Natural killer cell (primary cell): ENCODE measurements at regions not wholly inside any gene's neighbourhood (a gene's known extent, or its start where the extent isn't known, plus 50 kb on each side); places are given as distances from the start of the nearest gene placed in this dataset.

Experiments
- ATAC-seq, 3 donors: fragments of 150-1000 bp in 2 of 3; fragments of 200-7000 bp in 1 of 3; cut with Tn5 transposase; 1 replicate in 1 of 3; 2 replicates in 2 of 3; pipeline ENCODE4 v1.10.0; 2021; ENCODE audit warnings: mild to moderate bottlenecking in 2 of 3, moderate library complexity in 2 of 3
- DNase-seq, 2 donors: peaks; one replicate each; pipeline versions ENCODE4 v3.0.0 to v3.0.0-alpha.2; 2013 to 2021; ENCODE audit warnings: mixed read lengths in 1 of 2
- H3K27ac ChIP-seq: one replicate; pipeline ENCODE4 v1.5.1; 2013; ENCODE audit warnings: mild to moderate bottlenecking, low read length
- H3K27me3 ChIP-seq: one replicate; pipeline ENCODE4 v1.6.1; 2013; ENCODE audit warnings: low read length; ENCODE audit not compliant: control insufficient read depth, insufficient read depth
- H3K36me3 ChIP-seq: one replicate; pipeline ENCODE4 v1.6.1; 2013; ENCODE audit warnings: low read length; ENCODE audit not compliant: control insufficient read depth, insufficient read depth
- H3K4me1 ChIP-seq: one replicate; pipeline ENCODE4 v1.6.1; 2013; ENCODE audit warnings: low read length; ENCODE audit not compliant: control insufficient read depth, insufficient read depth
- H3K4me3 ChIP-seq: one replicate; pipeline ENCODE4 v1.5.1; 2013; ENCODE audit warnings: low read length
- H3K9me3 ChIP-seq: one replicate; pipeline ENCODE4 v1.6.1; 2013; ENCODE audit warnings: low read length; ENCODE audit not compliant: control insufficient read depth, insufficient read depth
- H3K27ac Mint-ChIP-seq, 2 donors: one replicate each; pipeline ENCODE4 v1.8.0; 2022; ENCODE audit warnings: mild to moderate bottlenecking in 2 of 2, mixed read lengths in 2 of 2, moderate library complexity in 1 of 2
- H3K27me3 Mint-ChIP-seq, 2 donors: one replicate each; pipeline ENCODE4 v1.8.0; 2022; ENCODE audit warnings: low read depth in 2 of 2, mixed read lengths in 2 of 2
- H3K36me3 Mint-ChIP-seq: one replicate; pipeline ENCODE4 v1.8.0; 2022; ENCODE audit warnings: mixed read lengths
- H3K4me1 Mint-ChIP-seq, 2 donors: one replicate each; pipeline ENCODE4 v1.8.0; 2022; ENCODE audit warnings: mixed read lengths in 2 of 2
- H3K4me3 Mint-ChIP-seq: one replicate; pipeline ENCODE4 v1.8.0; 2022; ENCODE audit warnings: mild to moderate bottlenecking, moderate library complexity, mixed read lengths
- H3K9me3 Mint-ChIP-seq, 2 donors: one replicate each; pipeline ENCODE4 v1.8.0; 2022; ENCODE audit warnings: mixed read lengths in 2 of 2
- CTCF ChIP-seq: fragments of 200-600 bp; IDR thresholded peaks from one replicate; pipeline ENCODE4 v1.8.0; 2022; ENCODE audit warnings: antibody characterized with exemption
- WGBS: methylation state at CpG from one replicate; pipeline ENCODE4 v1.1.7; 2013; ENCODE audit warnings: missing lambda C conversion rate; ENCODE audit not compliant: insufficient coverage; 5-methylcytosine and 5-hydroxymethylcytosine counted together
- intact Hi-C: fragments of 100-400 bp; cut with micrococcal nuclease; formaldehyde crosslinking; loops from one replicate; pipeline ENCODE4 v1.14.2; 2022

DNA sequence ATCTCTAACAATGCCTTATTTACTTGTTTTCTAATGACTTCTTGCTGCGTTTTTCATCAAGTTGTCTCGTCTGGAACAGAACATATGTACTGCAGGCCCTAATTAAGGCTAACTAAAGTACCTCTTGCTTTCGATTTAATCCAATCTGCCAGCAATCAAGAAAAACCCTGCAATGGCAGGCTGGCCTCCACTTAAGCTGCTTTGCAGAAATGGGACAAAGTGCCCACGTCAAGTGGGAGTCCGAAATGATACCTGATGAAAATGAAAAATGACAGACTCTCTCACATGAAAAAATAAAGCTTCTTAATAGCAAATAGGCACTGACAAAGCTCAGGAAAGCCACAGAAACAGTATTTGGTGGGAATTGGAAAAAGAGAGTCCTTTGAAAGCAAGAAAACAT, 1454.7 kb downstream of the FAM181B start:
- no peaks in the 10 kb centered on the region for H3K27me3 Mint-ChIP-seq
- no peak for DNase-seq
- H3K36me3 ChIP-seq: no peaks in the 10 kb centered on the region
- H3K27ac ChIP-seq: no peak overlapping the region
- peaks cover 14 to 15% of the 10 kb centered on the region in 2 donors for H3K9me3 Mint-ChIP-seq
- H3K4me3 ChIP-seq: no peak overlapping the region
- H3K4me1 Mint-ChIP-seq: no peaks in the 10 kb centered on the region
- no peaks in the 10 kb centered on the region for H3K27me3 ChIP-seq
- intact Hi-C loops: no loop called here
- H3K36me3 Mint-ChIP-seq: no peaks in the 10 kb centered on the region
- H3K4me1 ChIP-seq: no peaks in the 10 kb centered on the region
- no peak overlapping the region for H3K27ac Mint-ChIP-seq
- no peak overlapping the region for H3K4me3 Mint-ChIP-seq
- whole genome bisulfite sequencing: 92% methylated on average over 5 of the region's 5 CpGs
- no peak for ATAC-seq
- peaks cover 4% of the 10 kb centered on the region for H3K9me3 ChIP-seq
- TF ChIP-seq CTCF: no peak

GRCh38 chr11:81270686-81271085, 1463.0 kb downstream of the FAM181B start:
- ATAC-seq (no peak), DNase-seq (no peak)
- Mint-ChIP-seq H3K4me1 (no peaks in the 10 kb centered on the region), H3K9me3 (peaks cover 4 to 5% of the 10 kb centered on the region in 2 donors), H3K36me3 (no peaks in the 10 kb centered on the region), H3K27ac (no peak overlapping the region), H3K27me3 (no peaks in the 10 kb centered on the region), H3K4me3 (no peak overlapping the region)
- H3K36me3 ChIP-seq: no peaks in the 10 kb centered on the region
- H3K27ac ChIP-seq: no peak overlapping the region
- no peaks in the 10 kb centered on the region for H3K27me3 ChIP-seq
- H3K9me3 ChIP-seq: no peaks in the 10 kb centered on the region
- no peaks in the 10 kb centered on the region for H3K4me1 ChIP-seq
- TF ChIP-seq CTCF: no peak
- no peak overlapping the region for H3K4me3 ChIP-seq
- intact Hi-C loops: no loop called here

- WGBS: 88% methylated on average over 2 of the region's 3 CpGs
- Mint-ChIP-seq H3K27me3 (no peaks in the 10 kb centered on the region), H3K4me3 (no peak overlapping the region), H3K27ac (no peak overlapping the region), H3K9me3 (peaks cover 4 to 10% of the 10 kb centered on the region in 2 donors), H3K4me1 (no peaks in the 10 kb centered on the region), H3K36me3 (no peaks in the 10 kb centered on the region)
- no peak for TF ChIP-seq CTCF
- Histone ChIP-seq H3K27ac (no peak overlapping the region), H3K27me3 (no peaks in the 10 kb centered on the region), H3K4me1 (no peaks in the 10 kb centered on the region), H3K4me3 (no peak overlapping the region), H3K9me3 (no peaks in the 10 kb centered on the region), H3K36me3 (no peaks in the 10 kb centered on the region)
- no peak for ATAC-seq
- intact Hi-C loops: no loop called here
- DNase-seq: no peak
Measured at GRCh38 chr11:81267246-81267645, 1466.4 kb downstream of the FAM181B start.

- intact Hi-C loops: no loop called here
- H3K4me1 ChIP-seq: no peaks in the 10 kb centered on the region
- no peaks in the 10 kb centered on the region for H3K36me3 Mint-ChIP-seq
Measured at GRCh38 chr11:81259471-81259870, 1474.2 kb downstream of the FAM181B start.

More at GRCh38 chr11:81259471-81259870, 1474.2 kb downstream of the FAM181B start:
- H3K4me1 Mint-ChIP-seq: no peaks in the 10 kb centered on the region
- 100% methylated on average over 1 of the region's 2 CpGs for WGBS
- H3K9me3 ChIP-seq: peaks cover 2% of the 10 kb centered on the region
- H3K4me3 Mint-ChIP-seq: no peak overlapping the region
- H3K9me3 Mint-ChIP-seq: peaks cover 8 to 11% of the 10 kb centered on the region in 2 donors
- no peak overlapping the region for H3K27ac Mint-ChIP-seq
- no peak for TF ChIP-seq CTCF
- ATAC-seq: no peak
- H3K4me3 ChIP-seq: no peak overlapping the region
- no peak overlapping the region for H3K27ac ChIP-seq
- H3K36me3 ChIP-seq: no peaks in the 10 kb centered on the region
- no peaks in the 10 kb centered on the region for H3K27me3 Mint-ChIP-seq
- no peak for DNase-seq
- H3K27me3 ChIP-seq: no peaks in the 10 kb centered on the region
